HG03520 (cell line): ENCODE measurements at regions not wholly inside any gene's neighbourhood (a gene's known extent, or its start where the extent isn't known, plus 50 kb on each side); places are given as distances from the start of the nearest gene placed in this dataset.
"Not testable (repeated sequence)": the region's sequence is repeated elsewhere in the genome, so short reads cannot be mapped to it uniquely, and the experiment has no call there.

Source experiments
- ATAC-seq: cut with Tn5 transposase; IDR thresholded peaks from one replicate; pipeline ENCODE4 v1.9.1; 2021; ENCODE audit warnings: mild to moderate bottlenecking, moderate library complexity; ENCODE audit not compliant: unreplicated experiment

DNA sequence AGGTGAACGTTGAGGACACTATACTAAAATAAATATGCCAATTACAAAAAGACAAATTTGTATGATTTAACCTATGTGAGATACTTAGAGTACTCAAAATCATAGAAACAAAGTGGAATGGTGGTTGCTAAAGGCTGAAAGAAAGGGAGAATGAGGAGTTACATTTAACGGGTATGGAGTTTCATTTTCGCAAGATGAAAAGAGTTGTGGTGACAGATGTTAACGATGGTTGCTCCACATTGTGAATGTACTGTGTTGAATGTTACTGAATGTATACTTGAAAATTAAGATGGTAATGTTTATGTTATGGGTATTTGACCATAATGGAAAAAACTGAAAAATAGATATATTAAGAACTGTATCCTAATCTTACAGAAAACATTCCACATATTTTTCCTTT, 51.3 kb upstream of the MOCS2 start:
- no peak for ATAC-seq

DNA sequence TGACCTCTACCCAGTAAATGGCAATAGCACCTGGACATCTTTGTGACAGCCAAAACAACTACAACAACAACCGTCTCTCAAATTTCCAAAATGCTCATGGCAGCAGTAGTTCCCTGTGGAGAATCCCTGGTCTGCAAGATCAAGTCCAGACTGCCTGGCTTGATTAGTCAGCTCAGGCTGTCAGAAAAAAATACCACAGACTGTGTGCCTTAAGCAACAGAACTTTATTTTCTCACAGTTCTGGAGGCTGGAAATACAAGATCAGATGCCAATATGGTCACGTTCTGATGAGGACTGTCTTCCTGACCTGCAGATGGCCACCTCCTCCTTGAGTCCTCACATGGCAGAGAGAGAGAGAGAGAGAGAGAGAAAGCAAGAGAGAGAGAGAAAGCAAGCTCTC, 52.3 kb upstream of the MOCS2 start:
- no peak for ATAC-seq

DNA sequence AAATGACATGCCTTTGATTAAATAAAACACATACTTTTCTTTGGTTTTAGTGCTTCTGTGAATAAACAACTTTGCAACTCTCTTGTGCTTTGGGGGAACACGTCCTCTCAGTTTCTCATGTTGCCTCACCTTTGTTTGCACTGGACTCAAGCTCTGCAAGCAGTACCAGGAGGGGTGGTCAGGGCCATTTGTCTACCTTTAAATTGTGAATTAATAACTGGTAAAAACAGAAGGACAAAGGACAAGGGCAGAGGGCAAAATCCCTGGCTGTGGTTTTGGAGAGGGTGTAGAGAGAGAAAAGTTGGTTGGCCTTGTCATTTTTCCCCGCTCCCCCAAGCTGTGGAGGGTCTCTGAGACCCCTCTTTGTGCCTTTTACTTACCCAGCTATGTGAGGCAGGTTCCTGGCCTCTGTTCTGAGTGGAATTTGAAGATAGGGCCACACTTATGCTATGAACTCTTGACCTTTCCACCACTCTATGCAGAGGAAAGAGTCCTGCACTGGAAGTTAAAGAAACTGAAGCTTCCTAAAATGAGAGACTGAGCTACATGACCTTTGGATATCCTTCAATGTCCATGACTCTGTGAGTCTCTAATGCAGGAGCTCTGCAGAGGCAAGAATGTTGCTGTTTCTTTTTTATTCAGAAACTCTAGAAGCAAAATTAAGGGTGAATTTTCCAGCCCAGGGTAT, 55.1 kb upstream of the MOCS2 start:
- no peak for ATAC-seq

DNA sequence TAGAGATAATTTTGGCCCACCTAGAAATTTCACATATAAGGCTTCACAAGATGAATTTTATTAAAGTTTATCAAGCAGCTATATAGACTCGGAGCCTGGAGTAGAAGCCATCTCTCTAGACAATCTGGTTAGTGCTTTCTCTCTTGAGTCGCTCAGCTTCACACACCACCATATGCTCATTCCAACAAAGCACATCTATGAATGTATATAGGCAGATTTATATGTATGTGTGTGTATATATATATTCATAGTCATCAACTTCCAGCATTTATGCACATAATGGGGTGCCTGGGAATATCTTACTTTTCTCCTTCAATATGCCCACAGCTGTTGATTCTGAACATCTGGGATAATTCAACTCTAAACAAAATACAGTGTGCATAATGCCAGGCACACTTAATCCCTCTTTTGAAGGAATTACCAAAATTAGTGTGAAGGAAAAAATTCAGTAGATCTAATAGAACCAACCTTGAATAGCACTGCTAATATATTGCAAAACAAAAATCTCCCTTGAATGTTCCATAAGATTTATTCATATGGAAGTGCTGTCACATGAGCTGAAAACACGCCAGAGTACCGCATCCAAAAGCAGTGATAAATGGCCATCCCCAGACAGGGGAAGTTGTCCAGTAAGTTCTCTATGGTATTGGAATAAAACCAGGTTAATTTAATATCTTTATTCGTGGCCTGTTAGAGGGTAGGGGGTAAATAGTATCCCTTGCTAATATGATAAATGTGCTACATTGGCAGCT, 56.0 kb upstream of the MOCS2 start:
- no peak for ATAC-seq

DNA sequence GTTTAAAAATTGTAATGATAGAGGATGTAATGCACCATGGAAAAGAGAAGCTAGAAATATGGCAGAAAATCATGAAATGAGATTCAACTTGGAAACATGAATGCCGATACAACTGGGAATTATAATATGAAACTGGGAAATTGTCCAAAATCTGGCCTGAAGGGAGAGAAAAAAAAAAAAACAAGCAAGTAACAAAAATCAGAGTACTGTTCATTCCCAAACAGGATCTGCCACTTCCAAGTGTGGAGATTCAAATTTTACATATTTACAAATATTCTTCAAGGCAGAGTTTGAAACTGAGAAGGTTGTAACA, 56.6 kb upstream of the MOCS2 start:
- no peak for ATAC-seq

DNA sequence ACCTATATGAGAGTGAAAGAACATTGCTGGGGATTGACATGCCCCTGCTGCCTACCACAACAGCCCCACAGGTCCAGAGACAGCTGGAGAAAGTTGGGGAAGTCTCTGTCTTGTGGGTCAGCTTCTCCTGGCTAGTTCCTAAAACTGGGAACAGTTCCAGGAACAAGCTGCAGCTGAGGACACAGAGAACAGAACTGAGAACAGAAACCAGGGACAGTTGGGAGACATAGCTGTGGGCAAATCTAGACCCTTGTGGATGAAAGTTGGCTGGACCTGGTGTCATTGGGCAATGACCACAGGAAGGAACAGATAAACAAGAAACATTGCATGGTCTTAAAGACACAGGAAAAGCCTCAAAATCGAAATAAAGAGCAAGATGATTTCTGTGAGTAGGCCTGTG, 58.3 kb upstream of the MOCS2 start:
- ATAC-seq = no peak

DNA sequence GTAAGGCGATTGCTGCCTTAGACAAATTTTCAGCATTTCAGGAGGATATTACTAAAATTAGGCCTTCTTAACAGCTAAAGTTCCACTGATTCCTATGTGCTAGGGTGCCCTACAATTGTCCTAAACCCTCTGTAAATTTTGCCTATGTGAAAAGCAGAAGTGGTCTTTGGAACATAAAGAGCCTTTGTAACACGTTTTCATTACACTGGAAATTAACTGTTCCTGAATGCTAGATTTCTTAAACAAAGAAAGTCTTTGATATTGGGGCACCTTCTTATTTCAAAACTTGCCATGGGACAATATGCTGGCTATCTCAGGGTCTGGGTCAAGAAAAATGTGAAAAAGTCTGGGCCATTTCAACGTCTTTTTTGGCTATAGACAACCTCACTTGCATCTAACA, 60.4 kb upstream of the MOCS2 start:
- ATAC-seq = no peak

DNA sequence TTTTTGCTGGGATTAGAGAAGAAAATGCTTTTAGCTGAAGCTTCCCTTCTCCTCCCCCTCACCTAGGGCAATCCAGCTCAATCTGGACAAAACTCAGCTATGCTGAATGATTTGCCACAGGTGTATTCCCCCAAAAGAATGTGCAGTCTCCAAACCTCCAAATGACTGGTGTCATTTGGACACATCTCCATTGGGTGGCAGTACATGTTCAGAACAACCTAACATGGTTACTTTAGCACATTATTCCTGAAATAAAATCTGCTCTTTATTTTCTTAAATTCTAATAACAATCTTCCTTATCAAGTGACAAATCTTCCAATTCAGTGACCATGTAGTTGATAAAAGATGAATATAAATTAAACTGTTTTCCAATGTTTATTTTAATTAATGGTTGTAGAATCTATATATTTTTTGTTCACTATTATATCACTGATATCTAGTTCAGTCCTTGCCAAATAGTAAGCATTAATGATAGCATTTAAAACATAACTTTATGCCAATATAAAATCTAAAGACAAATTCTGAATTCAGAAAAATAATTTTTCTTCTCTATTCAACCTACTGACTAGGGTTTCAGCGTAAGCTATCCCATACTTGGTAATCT, 61.3 kb upstream of the MOCS2 start:
- no peak for ATAC-seq

DNA sequence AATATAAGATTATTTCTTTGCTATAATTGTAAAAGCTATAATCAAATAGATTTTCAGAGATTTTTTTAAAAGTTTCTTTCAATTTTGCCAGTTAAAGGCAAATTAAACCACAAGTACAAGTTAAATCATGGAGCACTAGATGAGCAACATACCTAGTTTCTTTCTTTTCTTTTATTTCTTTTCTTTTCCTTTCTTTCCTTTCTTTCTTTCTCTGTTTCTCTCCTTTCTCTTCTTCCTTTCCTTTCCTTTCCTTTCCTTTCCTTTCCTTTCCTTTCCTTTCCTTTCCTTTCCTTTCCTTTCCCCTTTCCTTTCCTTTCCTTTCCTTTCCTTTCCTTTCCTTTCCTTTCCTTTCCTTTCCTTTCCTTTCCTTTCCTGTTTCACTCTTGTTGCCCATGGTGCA, 62.5 kb upstream of the MOCS2 start:
- not testable (repeated sequence) for ATAC-seq

DNA sequence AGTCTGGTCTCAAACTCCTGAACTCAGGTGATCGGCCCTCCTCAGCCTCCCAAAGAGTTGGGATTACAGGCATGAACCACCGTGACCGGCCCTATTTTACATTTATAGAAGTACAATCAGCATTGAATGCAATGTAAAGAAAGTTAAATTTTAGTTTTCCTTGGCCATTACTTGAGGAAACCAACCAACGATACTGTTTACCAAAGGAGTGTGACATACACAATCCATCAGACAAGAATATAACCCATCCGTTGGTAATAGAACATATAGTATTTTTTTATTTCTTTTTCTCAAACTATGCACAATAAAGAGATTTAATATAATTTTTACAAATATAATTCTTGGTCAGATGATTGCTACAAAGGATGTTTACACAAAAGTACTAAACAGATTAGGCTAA, 63.1 kb upstream of the MOCS2 start:
- ATAC-seq = no peak

DNA sequence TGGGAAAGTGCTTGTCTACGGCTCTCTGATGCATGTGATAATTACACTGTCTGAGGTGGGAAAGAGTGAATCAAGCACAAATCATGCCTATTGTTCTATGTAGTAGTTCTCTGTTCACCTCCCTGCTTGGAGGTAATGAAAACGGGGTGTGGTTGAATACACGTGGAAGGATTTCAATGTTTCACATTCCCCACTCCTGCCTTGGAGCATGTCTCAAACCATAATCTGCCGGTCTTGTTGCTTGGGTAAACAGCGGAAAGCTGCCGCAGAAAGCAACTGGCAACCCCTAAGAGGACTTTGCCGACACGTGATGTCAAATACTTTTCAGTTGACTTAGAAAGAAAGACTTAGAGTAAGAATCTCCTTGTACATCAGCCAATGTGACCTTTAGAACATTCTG, 63.5 kb upstream of the MOCS2 start:
- no peak for ATAC-seq

DNA sequence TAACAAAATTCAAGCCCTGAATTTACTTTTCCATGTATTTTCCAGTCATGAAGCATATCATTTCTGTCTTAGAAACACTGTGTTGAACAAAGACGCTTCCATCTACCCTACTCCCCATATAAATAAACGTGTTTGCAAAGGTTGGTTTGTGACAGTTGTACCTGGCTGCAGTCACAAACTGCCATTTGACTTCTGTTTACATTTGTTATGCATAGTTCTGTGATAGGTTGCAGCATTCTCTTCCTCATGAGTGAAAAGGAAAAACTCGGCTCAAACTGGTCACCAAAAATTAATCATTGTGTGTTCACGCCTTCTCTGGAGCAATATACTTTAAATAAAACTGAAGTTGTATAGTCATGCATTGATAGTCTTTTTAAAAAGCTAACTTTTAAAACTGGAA, 69.3 kb upstream of the MOCS2 start:
- no peak for ATAC-seq

DNA sequence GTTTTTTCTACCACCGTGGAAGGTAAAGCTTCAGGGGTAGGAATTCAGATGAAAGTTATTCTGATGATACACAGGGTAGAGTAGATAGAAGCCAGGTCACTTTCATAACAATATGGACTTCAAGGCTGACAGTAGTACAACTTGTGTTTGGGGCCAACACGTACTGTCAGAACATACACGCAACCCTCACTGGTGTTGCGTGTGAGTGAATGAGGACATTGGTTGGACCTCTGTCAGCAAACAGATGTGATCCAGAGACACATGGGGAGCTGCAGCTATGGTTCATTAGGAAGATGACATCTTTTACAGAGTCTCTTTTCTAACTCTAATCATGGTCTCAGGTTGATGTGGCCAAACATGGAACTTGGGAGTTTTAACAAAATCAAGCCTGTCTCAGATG, 70.1 kb upstream of the MOCS2 start:
- ATAC-seq = no peak

DNA sequence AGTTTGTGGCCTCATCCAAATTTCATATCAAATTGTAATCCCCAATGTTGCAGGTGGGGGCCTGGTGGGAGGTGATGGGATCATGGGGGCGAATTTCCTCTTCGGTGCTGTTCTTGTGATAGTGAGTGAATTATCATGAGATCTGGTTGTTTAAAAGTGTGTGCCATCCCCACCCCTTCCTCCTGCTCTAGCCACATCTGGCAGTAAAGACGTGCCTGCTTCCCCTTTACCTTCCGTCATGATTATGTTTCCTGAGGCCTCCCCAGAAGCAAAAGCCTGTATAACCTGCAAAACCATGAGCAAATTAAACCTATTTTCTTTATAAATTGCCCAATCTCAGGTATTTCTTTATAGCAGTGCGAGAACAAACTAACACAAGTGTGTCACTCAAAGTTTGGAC, 71.0 kb upstream of the MOCS2 start:
- no peak for ATAC-seq

DNA sequence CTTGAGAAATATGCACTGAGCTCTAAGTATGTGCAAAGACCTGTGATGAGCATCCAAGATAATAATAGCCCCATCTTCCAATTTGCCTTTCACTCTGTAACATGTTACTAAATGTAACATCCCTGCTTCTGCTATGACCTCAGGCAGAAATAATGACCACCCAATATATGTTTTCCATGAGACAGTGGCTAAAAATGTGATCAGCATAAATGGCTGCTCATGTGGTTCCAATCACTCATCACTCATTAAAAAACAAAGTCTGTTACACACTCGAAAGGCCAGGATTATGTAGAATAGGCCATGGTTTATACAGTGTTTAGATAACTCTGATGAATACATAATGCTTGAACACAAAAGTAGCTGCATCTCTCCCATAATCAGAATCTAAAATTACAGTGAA, 71.4 kb upstream of the MOCS2 start:
- ATAC-seq = no peak

DNA sequence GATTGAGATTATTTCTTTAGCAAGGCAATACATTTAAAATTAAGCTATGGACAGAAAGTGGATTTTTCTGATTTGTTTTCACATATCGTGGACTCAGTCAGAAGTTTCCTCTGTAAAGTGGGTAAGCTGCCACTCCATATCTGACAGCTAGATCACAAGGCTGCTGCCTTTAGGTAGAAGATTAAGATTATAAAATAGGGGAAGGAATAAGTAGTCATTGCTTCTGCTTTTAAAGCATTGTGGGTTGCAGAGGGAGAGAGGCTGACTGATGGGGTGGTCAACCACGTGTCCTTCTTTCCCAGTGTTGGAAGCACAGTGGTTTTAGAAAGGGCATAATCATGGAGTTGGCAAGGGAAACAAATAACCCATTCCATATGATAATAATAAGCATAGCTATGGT, 74.3 kb upstream of the MOCS2 start:
- ATAC-seq = no peak

DNA sequence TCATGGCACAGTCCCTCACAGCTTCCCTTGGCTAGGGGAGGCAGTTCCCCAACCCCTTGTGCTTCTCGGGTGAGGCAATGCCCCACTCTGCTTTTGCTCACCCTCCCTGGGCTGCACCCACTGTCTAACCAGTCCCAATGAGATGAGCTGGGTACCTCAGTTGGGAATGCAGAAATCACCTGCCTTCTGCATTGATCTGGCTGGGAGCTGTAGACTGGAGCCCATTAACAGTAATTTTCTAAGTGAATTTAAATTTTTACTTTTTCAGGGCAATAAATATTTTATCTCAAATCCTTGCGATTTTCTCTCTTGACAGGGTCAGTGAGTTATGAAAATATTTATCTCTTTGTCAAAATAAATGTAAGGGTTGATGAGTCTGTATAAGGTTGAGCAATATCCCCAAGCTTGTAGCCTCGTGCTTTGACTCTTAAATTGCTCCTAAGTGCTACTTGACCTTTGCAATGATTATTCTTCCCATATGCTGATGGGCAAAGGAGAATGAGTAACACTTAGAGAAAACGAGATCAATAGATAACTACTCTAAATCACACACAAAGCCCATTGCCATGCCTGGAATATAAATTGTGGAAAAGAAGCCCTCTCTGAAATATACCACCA, 82.1 kb upstream of the MOCS2 start:
- no peak for ATAC-seq

DNA sequence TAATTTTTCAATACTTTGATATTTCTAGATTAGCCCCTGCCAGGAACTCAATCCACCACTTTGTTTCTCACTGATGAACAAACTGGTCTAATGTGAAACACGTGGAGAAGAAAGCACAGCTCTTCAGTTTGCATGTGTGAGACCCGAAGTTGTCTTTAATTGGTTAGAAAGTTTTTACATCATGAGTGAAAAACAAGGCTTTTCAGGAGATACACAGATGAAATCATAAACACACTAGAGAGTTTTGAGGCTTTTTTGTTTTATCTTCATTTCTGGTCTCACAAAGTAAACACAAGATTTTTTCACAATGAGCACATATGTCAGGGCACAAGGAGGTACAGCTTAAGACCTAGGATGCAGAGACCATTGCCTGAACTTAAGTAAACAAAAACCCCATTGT, 84.5 kb upstream of the MOCS2 start:
- no peak for ATAC-seq

DNA sequence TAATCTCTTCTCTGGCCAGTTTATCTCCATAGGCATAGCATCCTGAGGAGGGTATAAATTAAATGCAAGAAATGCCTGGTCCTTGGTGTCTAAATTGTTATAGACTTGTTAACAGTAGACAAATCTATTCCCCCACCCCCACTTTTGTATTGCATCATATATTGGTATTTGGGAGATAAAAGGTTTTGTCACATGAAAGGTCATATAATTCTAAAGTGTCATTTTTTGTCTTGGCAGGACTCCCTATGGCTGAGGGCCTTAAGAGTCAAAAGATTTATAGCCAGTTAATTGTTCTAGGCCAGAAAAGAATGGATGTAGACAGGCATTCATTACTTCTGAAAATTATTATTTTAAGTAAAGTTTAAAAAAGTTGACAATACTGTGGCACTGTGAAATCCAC, 90.3 kb upstream of the MOCS2 start:
- no peak for ATAC-seq

DNA sequence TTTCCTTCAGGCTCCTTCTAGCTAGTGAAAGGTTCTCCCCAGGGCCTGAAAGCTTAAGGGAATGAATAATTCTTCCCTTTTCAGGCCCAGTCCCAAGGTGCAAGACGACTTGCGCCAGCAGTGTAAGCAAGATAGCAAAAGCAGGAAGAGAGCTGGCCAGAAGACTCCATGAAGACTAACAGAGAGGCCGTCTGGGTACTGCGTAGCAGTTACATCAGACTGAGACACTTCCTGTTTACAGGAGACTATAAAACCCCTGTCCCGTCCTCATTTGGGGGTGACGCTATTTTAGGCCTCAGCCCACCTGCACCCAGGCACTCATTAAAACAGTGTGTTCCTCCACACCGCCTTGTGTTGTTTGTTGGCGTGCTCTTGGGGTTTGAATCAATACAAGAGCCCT, 90.7 kb upstream of the MOCS2 start:
- ATAC-seq = no peak

DNA sequence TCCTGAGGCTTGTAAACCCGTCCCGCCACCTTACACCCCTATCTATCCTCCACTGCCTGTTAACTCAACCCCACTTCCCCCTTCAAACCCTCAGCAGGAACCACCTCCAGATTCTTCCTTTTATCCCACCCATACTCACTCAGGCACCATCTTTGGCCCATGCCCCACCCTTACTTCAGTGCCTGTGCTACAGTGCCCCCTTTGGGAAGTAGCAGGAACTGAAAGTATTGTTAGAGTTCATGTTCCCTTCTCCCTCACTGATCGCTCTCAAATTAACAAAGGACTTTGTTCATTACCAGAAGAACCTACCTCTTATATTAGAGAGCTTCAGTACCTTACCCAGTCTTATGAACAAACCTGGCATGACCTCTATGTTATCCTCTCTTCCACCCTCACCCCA, 92.2 kb upstream of the MOCS2 start:
- no peak for ATAC-seq

DNA sequence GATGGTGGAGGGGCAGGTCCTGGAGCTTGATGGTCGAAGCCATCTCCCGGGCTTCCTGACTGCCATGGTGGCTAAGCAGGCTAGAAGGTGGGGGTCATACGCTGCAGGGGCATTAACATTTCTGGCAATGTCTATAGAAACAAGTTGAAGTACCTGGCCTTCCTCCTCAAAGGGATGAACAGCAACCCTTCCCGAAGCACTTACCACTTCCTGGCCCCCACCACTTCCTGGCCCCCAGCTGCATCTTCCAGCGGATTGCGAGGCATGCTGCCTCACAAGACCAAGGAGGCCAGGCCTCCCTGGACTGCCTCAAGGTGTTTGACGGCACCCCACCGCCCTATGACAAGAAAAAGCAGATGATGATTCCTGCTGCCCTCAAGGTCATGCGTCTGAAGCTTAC, 97.0 kb upstream of the MOCS2 start:
- ATAC-seq = no peak
